ENCODE measurements at regions not wholly inside any gene's neighbourhood (a gene's known extent, or its start where the extent isn't known, plus 50 kb on each side); places are given as distances from the start of the nearest gene placed in this dataset.

DNA sequence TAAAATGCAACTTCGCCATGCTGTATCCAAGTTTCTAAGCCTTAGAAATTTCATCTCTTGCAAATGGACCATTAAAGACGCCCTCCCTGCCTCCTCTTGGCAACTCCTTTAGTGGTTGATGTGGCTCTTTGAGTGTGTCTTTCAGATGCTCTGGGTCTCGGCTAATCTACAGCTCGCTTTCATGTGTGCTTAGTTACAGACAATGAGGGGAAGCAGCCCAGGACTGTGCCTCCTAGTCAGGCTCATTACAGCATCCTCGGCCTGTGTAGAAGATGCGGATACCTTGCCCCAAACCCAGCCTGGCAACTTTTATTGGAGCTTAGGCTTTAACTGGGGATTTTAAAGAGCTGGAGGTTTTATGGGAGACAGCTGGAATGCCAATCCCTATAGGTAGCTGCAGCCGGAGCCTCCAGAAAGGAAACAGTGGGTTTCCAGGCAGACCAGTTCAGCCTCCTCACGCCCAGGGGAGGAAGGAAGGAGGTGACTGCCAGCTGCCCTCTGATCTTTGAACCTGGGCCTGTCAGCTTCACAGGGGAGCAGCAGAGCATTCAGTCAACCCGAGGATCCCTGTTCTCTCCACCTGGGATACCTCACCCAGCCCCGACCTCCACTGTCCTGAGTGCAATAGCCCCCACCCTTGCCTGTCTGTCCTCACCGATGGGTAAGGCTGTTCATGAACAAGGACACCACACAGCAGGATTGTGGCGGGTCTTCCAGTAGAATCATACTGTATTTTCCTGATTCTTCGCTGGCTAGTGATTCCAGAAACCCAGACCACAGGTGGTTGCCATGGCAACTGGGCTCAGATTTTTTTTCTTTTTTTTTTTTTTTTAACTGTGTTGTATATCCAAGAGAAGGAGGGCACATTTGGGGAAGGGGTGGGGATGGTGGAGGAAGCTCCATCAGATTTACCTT lies 638.5 kb downstream of the MED13L start:
- Histone ChIP-seq H3K4me1 (ENCODE audit: control insufficient read depth in 5 of 5, insufficient read depth in 5 of 5, low read length in 5 of 5) (peaks cover 0 to 3% (median 0%) of the 10 kb centered on the region in 5 donors), H3K36me3 (ENCODE audit: control insufficient read depth in 4 of 4, insufficient read depth in 4 of 4, low read length in 4 of 4) (no peaks in the 10 kb centered on the region), H3K4me3 (no peak overlapping the region), H3K9me3 (ENCODE audit: control insufficient read depth in 4 of 4, insufficient read depth in 3 of 4, low read length in 3 of 4) (no peaks in the 10 kb centered on the region), H3K9ac (ENCODE audit: insufficient read depth in 1 of 2, low read length in 2 of 2) (no peak overlapping the region), H3K27me3 (ENCODE audit: control insufficient read depth in 3 of 3, insufficient read depth in 3 of 3, low read length in 2 of 3) (no peaks in the 10 kb centered on the region), H3K27ac (ENCODE audit: low read depth in 1 of 2, low read length in 1 of 2) (no peak overlapping the region)
- peak in 1 of 3 donors; percentile 26 for DNase-seq
- WGBS, 2 donors, result 49 to 59% methylated on average over 13 of the region's 13 CpGs
- no peak for TF ChIP-seq CTCF (IDR thresholded peaks at IDR 0.05; ENCODE audit: control extremely low read depth, extremely low read depth)
- ATAC-seq (ENCODE audit: insufficient read depth, low FRiP score), result no peak

- no peaks in the 10 kb centered on the region for H3K9me3 ChIP-seq (ENCODE audit: control insufficient read depth in 4 of 4, insufficient read depth in 3 of 4, low read length in 3 of 4)
- H3K36me3 ChIP-seq (ENCODE audit: control insufficient read depth in 4 of 4, insufficient read depth in 4 of 4, low read length in 4 of 4), result no peaks in the 10 kb centered on the region
- no peak overlapping the region for H3K27ac ChIP-seq (ENCODE audit: low read depth in 1 of 2, low read length in 1 of 2)
- peaks cover 0 to 4% (median 0%) of the 10 kb centered on the region in 5 donors for H3K4me1 ChIP-seq (ENCODE audit: control insufficient read depth in 5 of 5, insufficient read depth in 5 of 5, low read length in 5 of 5)
- no peak for TF ChIP-seq CTCF (IDR thresholded peaks at IDR 0.05; ENCODE audit: control extremely low read depth, extremely low read depth)
- no peak for DNase-seq
- H3K27me3 ChIP-seq (ENCODE audit: control insufficient read depth in 3 of 3, insufficient read depth in 3 of 3, low read length in 2 of 3), result no peaks in the 10 kb centered on the region
- ATAC-seq (ENCODE audit: insufficient read depth, low FRiP score), result no peak
- no peak overlapping the region for H3K4me3 ChIP-seq
- H3K9ac ChIP-seq (ENCODE audit: insufficient read depth in 1 of 2, low read length in 2 of 2), result no peak overlapping the region
- WGBS, 2 donors, result 54 to 59% methylated on average over 9 of the region's 9 CpGs
These were observed 640.9 kb downstream of the MED13L start for GRCh38 chr12:115636546-115636945.

DNA sequence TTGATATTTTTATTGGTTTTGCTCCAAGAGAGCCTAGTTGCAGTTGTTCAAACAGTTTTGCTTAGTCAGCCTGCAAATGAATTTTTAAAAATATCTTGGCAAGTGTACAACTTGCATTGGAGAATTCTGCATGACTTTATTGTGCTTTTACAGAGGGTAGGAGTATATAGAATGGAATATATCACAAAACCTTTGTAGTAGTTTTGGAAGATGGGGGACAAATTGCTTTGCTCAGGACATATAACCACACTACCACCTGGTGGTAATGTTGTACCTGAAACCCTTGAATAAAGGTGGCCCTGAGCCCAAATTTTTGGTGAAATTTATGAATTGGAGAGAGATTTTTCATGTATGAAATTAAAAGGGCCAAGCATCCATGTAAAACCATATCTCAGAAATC lies 645.2 kb downstream of the MED13L start:
- Histone ChIP-seq H3K9ac (ENCODE audit: insufficient read depth in 1 of 2, low read length in 2 of 2) (no peak overlapping the region), H3K27ac (ENCODE audit: low read depth in 1 of 2, low read length in 1 of 2) (no peak overlapping the region), H3K4me3 (no peak overlapping the region), H3K27me3 (ENCODE audit: control insufficient read depth in 3 of 3, insufficient read depth in 3 of 3, low read length in 2 of 3) (no peaks in the 10 kb centered on the region), H3K4me1 (ENCODE audit: control insufficient read depth in 5 of 5, insufficient read depth in 5 of 5, low read length in 5 of 5) (peaks cover 0 to 2% (median 0%) of the 10 kb centered on the region in 5 donors), H3K9me3 (ENCODE audit: control insufficient read depth in 4 of 4, insufficient read depth in 3 of 4, low read length in 3 of 4) (no peaks in the 10 kb centered on the region), H3K36me3 (ENCODE audit: control insufficient read depth in 4 of 4, insufficient read depth in 4 of 4, low read length in 4 of 4) (no peaks in the 10 kb centered on the region)
- no peak for TF ChIP-seq CTCF (IDR thresholded peaks at IDR 0.05; ENCODE audit: control extremely low read depth, extremely low read depth)
- peak in 1 of 3 donors; percentile 31 for DNase-seq
- ATAC-seq (ENCODE audit: insufficient read depth, low FRiP score), result no peak
